ENCODE measurements at regions not wholly inside any gene's neighbourhood (a gene's known extent, or its start where the extent isn't known, plus 50 kb on each side); places are given as distances from the start of the nearest gene placed in this dataset.

- DNase-seq (ENCODE audit: low read depth in 2 of 2), result no peak
These were observed 136.6 kb downstream of the ANKRD60 start for GRCh38 chr20:58091810-58092209.

GRCh38 chr20:58090161-58090560, 138.3 kb downstream of the ANKRD60 start:
- DNase-seq (ENCODE audit: low read depth in 2 of 2), result no peak

- no peak for DNase-seq (ENCODE audit: low read depth in 2 of 2)
These were observed 139.8 kb downstream of the ANKRD60 start for GRCh38 chr20:58088625-58089024.

GRCh38 chr20:58088105-58088504, 140.3 kb downstream of the ANKRD60 start:
- no peak for DNase-seq (ENCODE audit: low read depth in 2 of 2)

- no peak for DNase-seq (ENCODE audit: low read depth in 2 of 2)
These were observed 140.9 kb downstream of the ANKRD60 start for GRCh38 chr20:58087562-58087858.

GRCh38 chr20:58086763-58087561, 141.5 kb downstream of the ANKRD60 start:
- no peak for DNase-seq (ENCODE audit: low read depth in 2 of 2)

- no peak for DNase-seq (ENCODE audit: low read depth in 2 of 2)
These were observed 143.5 kb downstream of the ANKRD60 start for GRCh38 chr20:58084966-58085365.

- no peak for DNase-seq (ENCODE audit: low read depth in 2 of 2)
These were observed 143.9 kb downstream of the ANKRD60 start for GRCh38 chr20:58084566-58084965.

- DNase-seq (ENCODE audit: low read depth in 2 of 2), result no peak
These were observed 146.6 kb downstream of the ANKRD60 start for GRCh38 chr20:58081846-58082245.

GRCh38 chr20:58078741-58079522, 149.5 kb downstream of the ANKRD60 start:
- no peak for DNase-seq (ENCODE audit: low read depth in 2 of 2)

GRCh38 chr20:58077282-58077681, 151.2 kb downstream of the ANKRD60 start:
- no peak for DNase-seq (ENCODE audit: low read depth in 2 of 2)

GRCh38 chr20:58076405-58076804, 152.0 kb downstream of the ANKRD60 start:
- no peak for DNase-seq (ENCODE audit: low read depth in 2 of 2)

- no peak for DNase-seq (ENCODE audit: low read depth in 2 of 2)
These were observed 152.7 kb downstream of the ANKRD60 start for GRCh38 chr20:58075586-58076345.

- DNase-seq (ENCODE audit: low read depth in 2 of 2), result no peak
These were observed 154.3 kb downstream of the ANKRD60 start for GRCh38 chr20:58073945-58074856.

- DNase-seq (ENCODE audit: low read depth in 2 of 2), result no peak
These were observed 155.5 kb downstream of the ANKRD60 start for GRCh38 chr20:58072695-58073671.

- no peak for DNase-seq (ENCODE audit: low read depth in 2 of 2)
These were observed 156.5 kb downstream of the ANKRD60 start for GRCh38 chr20:58071991-58072390.

GRCh38 chr20:58071298-58071697, 157.2 kb downstream of the ANKRD60 start:
- no peak for DNase-seq (ENCODE audit: low read depth in 2 of 2)

- DNase-seq (ENCODE audit: low read depth in 2 of 2), result no peak
These were observed 157.7 kb downstream of the ANKRD60 start for GRCh38 chr20:58070664-58071196.

- no peak for DNase-seq (ENCODE audit: low read depth in 2 of 2)
These were observed 158.4 kb downstream of the ANKRD60 start for GRCh38 chr20:58069796-58070663.

All from stimulated activated CD8-positive, alpha-beta memory T cell treated with anti-CD3 and anti-CD28 coated beads, Interleukin-7, amount 100 ng/mL, for 1 hour (primary cell).